Erythroblast (primary cell): ENCODE measurements at regions not wholly inside any gene's neighbourhood (a gene's known extent, or its start where the extent isn't known, plus 50 kb on each side); places are given as distances from the start of the nearest gene placed in this dataset.

Source experiments
- GATA1 ChIP-seq: IDR thresholded peaks from 2 replicates; pipeline ENCODE4 v1.6.1; 2011; ENCODE audit warnings: low read depth, mild to moderate bottlenecking, control low read depth, low read length, moderate library complexity
- POLR2A ChIP-seq: IDR thresholded peaks from 2 replicates; pipeline ENCODE4 v1.6.1; 2011; ENCODE audit warnings: mild to moderate bottlenecking, low read length

- no peak for TF ChIP-seq POLR2A
- TF ChIP-seq GATA1, result no peak
These were observed 409.4 kb upstream of the FZD8 start for GRCh38 chr10:36051500-36051991.
